CD14-positive monocyte (primary cell): ENCODE measurements at regions not wholly inside any gene's neighbourhood (a gene's known extent, or its start where the extent isn't known, plus 50 kb on each side); places are given as distances from the start of the nearest gene placed in this dataset.

Source experiments
- DNase-seq, 3 donors: peaks; one replicate each; pipeline ENCODE4 v3.0.0-alpha.2; 2011 to 2022
- H2AFZ ChIP-seq: 2 replicates; pipeline ENCODE4 v1.6.0; 2012; ENCODE audit warnings: mild to moderate bottlenecking, low read depth, low read length, inconsistent platforms; ENCODE audit not compliant: insufficient read depth, poor library complexity, severe bottlenecking
- H3K27ac ChIP-seq, 2 donors: 1 replicate in 1 of 2; 2 replicates in 1 of 2; pipeline ENCODE4 v1.5.1; 2012 to 2013; ENCODE audit warnings: low read length in 2 of 2, control low read depth in 1 of 2, inconsistent platforms in 1 of 2, low read depth in 1 of 2, mild to moderate bottlenecking in 1 of 2
- H3K27me3 ChIP-seq, 2 donors: one replicate each; pipeline versions ENCODE4 v1.6.0 to v1.6.1; 2011 to 2013; ENCODE audit warnings: low read length in 2 of 2; ENCODE audit not compliant: control insufficient read depth in 2 of 2, insufficient read depth in 2 of 2
- H3K36me3 ChIP-seq, 2 donors: replicated peaks in 1 of 2; 1 replicate in 1 of 2; 2 replicates in 1 of 2; pipeline versions ENCODE4 v1.5.1 to v1.6.1; 2012 to 2013; ENCODE audit warnings: low read length in 2 of 2, control low read depth in 1 of 2, inconsistent platforms in 1 of 2, mild to moderate bottlenecking in 1 of 2; ENCODE audit not compliant: insufficient read depth in 2 of 2, control insufficient read depth in 1 of 2
- H3K4me1 ChIP-seq, 2 donors: 1 replicate in 1 of 2; 2 replicates in 1 of 2; pipeline versions ENCODE4 v1.5.1 to v1.6.1; 2012 to 2013; ENCODE audit warnings: low read length in 2 of 2, control low read depth in 1 of 2, inconsistent platforms in 1 of 2, mild to moderate bottlenecking in 1 of 2, moderate library complexity in 1 of 2; ENCODE audit not compliant: insufficient read depth in 2 of 2, control insufficient read depth in 1 of 2
- H3K4me2 ChIP-seq: replicated peaks from 2 replicates; pipeline ENCODE3; 2012; ENCODE audit warnings: low read length, moderate library complexity, mild to moderate bottlenecking; ENCODE audit not compliant: poor library complexity, severe bottlenecking; ENCODE audit errors: extremely low read depth
- H3K4me3 ChIP-seq, 3 experiments: fragments of 200-600 bp in 1 of 3; sonication (generic) in 1 of 3; replicated peaks in 1 of 3; 1 replicate in 2 of 3; 2 replicates in 1 of 3; pipeline ENCODE4 v1.5.1; 2011 to 2013; ENCODE audit warnings: low read length in 3 of 3, mild to moderate bottlenecking in 3 of 3, control low read depth in 2 of 3, low read depth in 2 of 3, inconsistent platforms in 1 of 3, moderate library complexity in 1 of 3
- H3K79me2 ChIP-seq: 2 replicates; pipeline ENCODE4 v1.6.0; 2012; ENCODE audit warnings: mild to moderate bottlenecking, control low read depth, inconsistent platforms, low read length, moderate library complexity; ENCODE audit not compliant: insufficient read depth
- H3K9ac ChIP-seq: 2 replicates; pipeline ENCODE4 v1.6.0; 2017; ENCODE audit warnings: low read length, mild to moderate bottlenecking; ENCODE audit not compliant: insufficient read depth, poor library complexity, severe bottlenecking
- H3K9me3 ChIP-seq, 2 donors: replicated peaks in 1 of 2; 1 replicate in 1 of 2; 2 replicates in 1 of 2; pipeline versions ENCODE4 v1.5.1 to v1.6.1; 2012 to 2013; ENCODE audit warnings: low read length in 2 of 2, control low read depth in 1 of 2; ENCODE audit not compliant: control insufficient read depth in 1 of 2, insufficient read depth in 1 of 2
- H4K20me1 ChIP-seq: 2 replicates; pipeline ENCODE4 v1.6.0; 2012; ENCODE audit warnings: mild to moderate bottlenecking, low read length, control low read depth, moderate library complexity; ENCODE audit not compliant: insufficient read depth
- H3K27ac Mint-ChIP-seq, 7 donors: one replicate each; pipeline ENCODE4 v1.8.0; 2020; ENCODE audit warnings: mild to moderate bottlenecking in 7 of 7, mixed read lengths in 7 of 7, moderate library complexity in 6 of 7, inconsistent platforms in 2 of 7
- H3K27me3 Mint-ChIP-seq, 3 donors: one replicate each; pipeline ENCODE4 v1.8.0; 2021 to 2022; ENCODE audit warnings: low read depth in 3 of 3, mild to moderate bottlenecking in 3 of 3, mixed read lengths in 3 of 3, moderate library complexity in 3 of 3, inconsistent platforms in 1 of 3
- H3K36me3 Mint-ChIP-seq, 2 donors: one replicate each; pipeline ENCODE4 v1.8.0; 2020; ENCODE audit warnings: mixed read lengths in 2 of 2, inconsistent platforms in 1 of 2, mild to moderate bottlenecking in 1 of 2
- H3K4me1 Mint-ChIP-seq: one replicate; pipeline ENCODE4 v1.8.0; 2020; ENCODE audit warnings: mild to moderate bottlenecking, mixed read lengths
- H3K4me3 Mint-ChIP-seq, 2 donors: one replicate each; pipeline ENCODE4 v1.8.0; 2020; ENCODE audit warnings: mild to moderate bottlenecking in 2 of 2, mixed read lengths in 2 of 2, moderate library complexity in 1 of 2
- H3K9me3 Mint-ChIP-seq, 7 donors: one replicate each; pipeline ENCODE4 v1.8.0; 2020 to 2022; ENCODE audit warnings: mixed read lengths in 7 of 7, mild to moderate bottlenecking in 6 of 7, moderate library complexity in 6 of 7, inconsistent platforms in 2 of 7
- CTCF ChIP-seq: fragments of 200-600 bp; IDR thresholded peaks from one replicate; pipeline ENCODE4 v1.8.0; 2022; ENCODE audit warnings: antibody characterized with exemption, mild to moderate bottlenecking
- WGBS: methylation state at CpG from one replicate; pipeline ENCODE4 v1.1.5; 2013; ENCODE audit warnings: missing lambda C conversion rate; ENCODE audit not compliant: insufficient coverage; 5-methylcytosine and 5-hydroxymethylcytosine counted together
- intact Hi-C, 2 donors: fragments of 100-400 bp; cut with micrococcal nuclease; formaldehyde crosslinking; loops; one replicate each; pipeline versions ENCODE4 v1.15.0 to v1.15.1; 2023

GRCh38 chr1:90147093-90147492 is 152.2 kb downstream of the ZNF326 start:
- H3K27me3 Mint-ChIP-seq: peaks cover 0 to 5% (median 0%) of the 10 kb centered on the region in 3 donors
- H4K20me1 ChIP-seq: no peaks in the 10 kb centered on the region
- no peak overlapping the region for H3K4me2 ChIP-seq
- H3K9ac ChIP-seq: no peak overlapping the region
- peaks cover 4 to 28% (median 6%) of the 10 kb centered on the region in 7 donors for H3K9me3 Mint-ChIP-seq
- H3K4me3 Mint-ChIP-seq: no peak overlapping the region
- H3K27me3 ChIP-seq: no peaks in the 10 kb centered on the region
- no peaks in the 10 kb centered on the region for H3K4me1 Mint-ChIP-seq
- H3K27ac Mint-ChIP-seq: no peak overlapping the region
- H3K36me3 Mint-ChIP-seq: no peaks in the 10 kb centered on the region
- DNase-seq: no peak
- no peaks in the 10 kb centered on the region for H3K36me3 ChIP-seq
- intact Hi-C loops: no loop called here
- no peak for TF ChIP-seq CTCF
- no peak overlapping the region for H3K27ac ChIP-seq
- H3K4me3 ChIP-seq: no peak overlapping the region
- H2AFZ ChIP-seq: no peak overlapping the region
- H3K79me2 ChIP-seq: no peaks in the 10 kb centered on the region
- H3K4me1 ChIP-seq: no peaks in the 10 kb centered on the region
- peaks cover 0 to 3% of the 10 kb centered on the region in 2 donors for H3K9me3 ChIP-seq

GRCh38 chr1:90144820-90145219 is 149.9 kb downstream of the ZNF326 start:
- Mint-ChIP-seq H3K4me3 (no peak overlapping the region), H3K27me3 (peaks cover 0 to 1% (median 0%) of the 10 kb centered on the region in 3 donors), H3K9me3 (peaks cover 2 to 24% (median 4%) of the 10 kb centered on the region in 7 donors), H3K27ac (no peak overlapping the region), H3K4me1 (no peaks in the 10 kb centered on the region), H3K36me3 (no peaks in the 10 kb centered on the region)
- peaks cover 0 to 2% of the 10 kb centered on the region in 2 donors for H3K9me3 ChIP-seq
- no peaks in the 10 kb centered on the region for H4K20me1 ChIP-seq
- H3K79me2 ChIP-seq: no peaks in the 10 kb centered on the region
- no peak for DNase-seq
- intact Hi-C loops: no loop called here
- WGBS: 100% methylated on average over 1 of the region's 1 CpG
- H3K27me3 ChIP-seq: no peaks in the 10 kb centered on the region
- H3K4me1 ChIP-seq: no peaks in the 10 kb centered on the region
- H3K27ac ChIP-seq: no peak overlapping the region
- no peak overlapping the region for H3K4me3 ChIP-seq
- no peak overlapping the region for H3K9ac ChIP-seq
- H3K36me3 ChIP-seq: no peaks in the 10 kb centered on the region
- no peak for TF ChIP-seq CTCF
- H2AFZ ChIP-seq: no peak overlapping the region
- no peak overlapping the region for H3K4me2 ChIP-seq
